GM12891 (cell line): ENCODE measurements at regions not wholly inside any gene's neighbourhood (a gene's known extent, or its start where the extent isn't known, plus 50 kb on each side); places are given as distances from the start of the nearest gene placed in this dataset.

Source experiments
- POLR2A ChIP-seq: IDR thresholded peaks from 2 replicates; pipeline ENCODE4 v1.6.1; 2011; ENCODE audit warnings: low read depth, low read length, control low read depth
- POU2F2 ChIP-seq: IDR thresholded peaks from 2 replicates; pipeline ENCODE4 v1.6.1; 2011; ENCODE audit warnings: low read depth, mild to moderate bottlenecking, control low read depth, low read length, moderate library complexity
- TAF1 ChIP-seq: IDR thresholded peaks from 2 replicates; pipeline ENCODE4 v1.6.1; 2011; ENCODE audit warnings: low read depth, low read length, control low read depth

GRCh38 chr3:102532901-102533300 is 98.1 kb downstream of the ZPLD1 start:
- TF ChIP-seq TAF1 = no peak
- TF ChIP-seq POLR2A = no peak
- no peak for TF ChIP-seq POU2F2
